IMR-90 (cell line): ENCODE measurements at regions not wholly inside any gene's neighbourhood (a gene's known extent, or its start where the extent isn't known, plus 50 kb on each side); places are given as distances from the start of the nearest gene placed in this dataset.

Experiments
- ATAC-seq: fragments of 200-7000 bp; cut with Tn5 transposase; 2 replicates; pipeline ENCODE4 v1.9.1; 2020; ENCODE audit warnings: low read depth, mild to moderate bottlenecking, moderate library complexity
- BruUV-seq: library from RNA; stranded (reverse); fragments of 400-500 nt; replicated peaks from 2 replicates; lab custom pipeline; 2021; lab: Mats Ljungman, UMichigan
- CTCF ChIA-PET: fragments of 300-600 bp; formaldehyde crosslinking; extraction: SDS; loops from one replicate; lab custom pipeline; 2021; ENCODE audit warnings: antibody characterized with exemption; lab: Yijun Ruan, JAX
- POLR2A ChIA-PET: fragments of 300-600 bp; sonication (Branson Sonifier 250); formaldehyde crosslinking; loops from one replicate; lab custom pipeline; 2022; ENCODE audit warnings: antibody characterized with exemption; ENCODE audit not compliant: unreplicated experiment; lab: Charles Lee
- DNase-seq: peaks from one replicate; pipeline ENCODE4 v3.0.0; 2013
- H2AFZ ChIP-seq: replicated peaks from 2 replicates; pipeline ENCODE3; 2013; ENCODE audit warnings: low read length, mild to moderate bottlenecking; ENCODE audit not compliant: poor library complexity
- H2AK5ac ChIP-seq: 2 replicates; pipeline ENCODE4 v1.6.1; 2013; ENCODE audit warnings: low read depth, low read length, inconsistent platforms
- H2AK9ac ChIP-seq: replicated peaks from 2 replicates; pipeline ENCODE3; 2013; ENCODE audit warnings: mild to moderate bottlenecking, low read depth, low read length, moderate library complexity; ENCODE audit not compliant: poor library complexity
- H2BK120ac ChIP-seq: 2 replicates; pipeline ENCODE4 v1.6.1; 2013; ENCODE audit warnings: low read depth, low read length, inconsistent platforms
- H2BK15ac ChIP-seq: 3 replicates; pipeline ENCODE4 v1.6.1; 2013; ENCODE audit warnings: low read depth, low read length, inconsistent platforms
- H2BK20ac ChIP-seq: 2 replicates; pipeline ENCODE4 v1.6.1; 2013; ENCODE audit warnings: low read depth, mild to moderate bottlenecking, inconsistent platforms, low read length, moderate library complexity
- H2BK5ac ChIP-seq: 2 replicates; pipeline ENCODE4 v1.6.1; 2013; ENCODE audit warnings: mild to moderate bottlenecking, low read depth, low read length, inconsistent platforms; ENCODE audit not compliant: poor library complexity, severe bottlenecking
- H3K14ac ChIP-seq: replicated peaks from 2 replicates; pipeline ENCODE4 v1.6.1; 2013; ENCODE audit warnings: low read depth, low read length, inconsistent platforms
- H3K18ac ChIP-seq: 2 replicates; pipeline ENCODE4 v1.6.1; 2013; ENCODE audit warnings: low read depth, low read length, control low read depth
- H3K23ac ChIP-seq: 2 replicates; pipeline ENCODE4 v1.6.1; 2013; ENCODE audit warnings: low read depth, low read length, inconsistent platforms
- H3K27ac ChIP-seq: 2 replicates; pipeline ENCODE4 v1.5.1; 2013; ENCODE audit warnings: mild to moderate bottlenecking, control low read depth, low read length; ENCODE audit not compliant: insufficient read depth
- H3K27me3 ChIP-seq: 2 replicates; pipeline ENCODE4 v1.6.1; 2013; ENCODE audit warnings: low read length; ENCODE audit not compliant: control insufficient read depth, insufficient read depth
- H3K36me3 ChIP-seq: 2 replicates; pipeline ENCODE4 v1.6.1; 2013; ENCODE audit warnings: low read length, mixed read lengths; ENCODE audit not compliant: control insufficient read depth, insufficient read depth
- H3K4ac ChIP-seq: 2 replicates; pipeline ENCODE4 v1.6.1; 2013; ENCODE audit warnings: low read depth, low read length, inconsistent platforms
- H3K4me1 ChIP-seq: 2 replicates; pipeline ENCODE4 v1.6.1; 2013; ENCODE audit warnings: low read length, mixed read lengths; ENCODE audit not compliant: control insufficient read depth, insufficient read depth
- H3K4me2 ChIP-seq: 2 replicates; pipeline ENCODE4 v1.6.1; 2013; ENCODE audit warnings: low read depth, mild to moderate bottlenecking, control low read depth, low read length, moderate library complexity
- H3K4me3 ChIP-seq: 2 replicates; pipeline ENCODE4 v1.5.1; 2013; ENCODE audit warnings: low read depth, mild to moderate bottlenecking, control low read depth, low read length, moderate library complexity; ENCODE audit not compliant: insufficient read depth
- H3K56ac ChIP-seq: 2 replicates; pipeline ENCODE4 v1.6.1; 2013; ENCODE audit warnings: low read length, inconsistent platforms; ENCODE audit not compliant: insufficient read depth; ENCODE audit errors: extremely low read depth
- H3K79me1 ChIP-seq, 2 experiments: 2 replicates each; pipeline ENCODE4 v1.6.1; 2013; ENCODE audit warnings: low read length in 2 of 2, inconsistent platforms in 1 of 2, low read depth in 1 of 2
- H3K9ac ChIP-seq: 2 replicates; pipeline ENCODE4 v1.6.1; 2013; ENCODE audit warnings: low read depth, low read length, control low read depth
- H3K9me1 ChIP-seq: 2 replicates; pipeline ENCODE4 v1.6.1; 2013; ENCODE audit warnings: low read length, inconsistent platforms; ENCODE audit not compliant: insufficient read depth
- H3K9me3 ChIP-seq: 2 replicates; pipeline ENCODE4 v1.6.1; 2013; ENCODE audit warnings: low read length; ENCODE audit not compliant: control insufficient read depth, insufficient read depth
- H4K20me1 ChIP-seq: 2 replicates; pipeline ENCODE4 v1.6.1; 2013; ENCODE audit warnings: low read length, inconsistent platforms; ENCODE audit not compliant: insufficient read depth
- H4K5ac ChIP-seq: 2 replicates; pipeline ENCODE4 v1.6.1; 2013; ENCODE audit warnings: mild to moderate bottlenecking, low read depth, low read length, control low read depth
- H4K8ac ChIP-seq, 2 experiments: 2 replicates each; pipeline ENCODE4 v1.6.1; 2013; ENCODE audit warnings: low read depth in 2 of 2, low read length in 2 of 2, control low read depth in 1 of 2, inconsistent platforms in 1 of 2
- H4K91ac ChIP-seq: 2 replicates; pipeline ENCODE4 v1.6.1; 2013; ENCODE audit warnings: low read depth, low read length, inconsistent platforms; ENCODE audit not compliant: insufficient read depth
- BHLHE40 ChIP-seq: fragments of 150-350 bp; IDR thresholded peaks from 2 replicates; pipeline ENCODE4 v1.6.1; 2016; ENCODE audit warnings: mild to moderate bottlenecking, low read depth, low read length
- CEBPB ChIP-seq: IDR thresholded peaks from 2 replicates; pipeline ENCODE4 v1.6.1; 2012; ENCODE audit warnings: low read depth, low read length, improper control_type of control experiment
- CHD1 ChIP-seq: IDR thresholded peaks from 2 replicates; pipeline ENCODE4 v1.6.1; 2012; ENCODE audit warnings: low read depth, low read length, improper control_type of control experiment
- FOS ChIP-seq: fragments of 150-350 bp; IDR thresholded peaks from 2 replicates; pipeline ENCODE4 v1.6.1; 2016; ENCODE audit warnings: low read depth, low read length
- MAFK ChIP-seq: IDR thresholded peaks from 2 replicates; pipeline ENCODE4 v1.6.1; 2012; ENCODE audit warnings: low read depth, low read length, improper control_type of control experiment
- MAZ ChIP-seq: IDR thresholded peaks from 2 replicates; pipeline ENCODE4 v1.6.1; 2012; ENCODE audit warnings: low read depth, mild to moderate bottlenecking, low read length, improper control_type of control experiment, moderate library complexity, borderline replicate concordance
- MXI1 ChIP-seq: IDR thresholded peaks from 2 replicates; pipeline ENCODE4 v1.6.1; 2012; ENCODE audit warnings: low read depth, mild to moderate bottlenecking, low read length, moderate library complexity, borderline replicate concordance
- NFE2L2 ChIP-seq: fragments of 150-350 bp; IDR thresholded peaks from 2 replicates; pipeline ENCODE4 v1.6.1; 2016; ENCODE audit warnings: low read depth, mild to moderate bottlenecking, low read length
- POLR2A ChIP-seq: IDR thresholded peaks from 2 replicates; pipeline ENCODE4 v1.6.1; 2012; ENCODE audit warnings: mild to moderate bottlenecking, low read depth, low read length
- RAD21 ChIP-seq: IDR thresholded peaks from 2 replicates; pipeline ENCODE4 v1.6.1; 2012; ENCODE audit warnings: low read length, improper control_type of control experiment
- RCOR1 ChIP-seq: IDR thresholded peaks from 2 replicates; pipeline ENCODE4 v1.6.1; 2012; ENCODE audit warnings: mild to moderate bottlenecking, low read length, improper control_type of control experiment; ENCODE audit not compliant: insufficient replicate concordance
- RFX5 ChIP-seq: IDR thresholded peaks from 2 replicates; pipeline ENCODE4 v1.8.0; 2012; ENCODE audit warnings: low read depth, mild to moderate bottlenecking, low read length, moderate library complexity
- WGBS, 2 experiments: methylation state at CpG; one replicate each; pipeline versions ENCODE4 v1.1.5 to v1.1.7; 2013; ENCODE audit warnings: missing lambda C conversion rate in 2 of 2; ENCODE audit not compliant: insufficient read length in 1 of 2; ENCODE audit errors: extremely low coverage in 2 of 2; 5-methylcytosine and 5-hydroxymethylcytosine counted together
- dilution Hi-C: fragments of 300-500 bp; cut with HindIII; formaldehyde crosslinking; loops from one replicate; pipeline ENCODE4 v1.14.3; 2018; ENCODE audit warnings: low sequenced_read_pairs; ENCODE audit not compliant: unreplicated experiment
- in situ Hi-C: fragments of 300-500 bp; cut with MboI; formaldehyde crosslinking; loops from 3 replicates; pipeline ENCODE4 v1.14.3; 2019; ENCODE audit warnings: low sequenced_read_pairs, inconsistent platforms, mixed read lengths
- intact Hi-C: fragments of 100-400 bp; cut with micrococcal nuclease; formaldehyde crosslinking; loops from 2 replicates; pipeline ENCODE4 v1.10.0; 2022
- TF ChIP-seq, protein P1 (sequence below): fragments of 150-350 bp; IDR thresholded peaks from 2 replicates; pipeline ENCODE4 v1.6.1; 2016; ENCODE audit warnings: low read depth, mild to moderate bottlenecking, low read length, moderate library complexity, borderline replicate concordance
- TF ChIP-seq, protein P2 (sequence below): conservative IDR thresholded peaks from 2 replicates; pipeline ENCODE4 v1.5.1; 2012; ENCODE audit warnings: mild to moderate bottlenecking, low read depth, low read length, improper control_type of control experiment
- TF ChIP-seq, protein P3 (sequence below): fragments of 150-350 bp; IDR thresholded peaks from 2 replicates; pipeline ENCODE4 v1.6.1; 2017; ENCODE audit warnings: mild to moderate bottlenecking, antibody characterized with exemption, low read length, low read depth

DNA sequence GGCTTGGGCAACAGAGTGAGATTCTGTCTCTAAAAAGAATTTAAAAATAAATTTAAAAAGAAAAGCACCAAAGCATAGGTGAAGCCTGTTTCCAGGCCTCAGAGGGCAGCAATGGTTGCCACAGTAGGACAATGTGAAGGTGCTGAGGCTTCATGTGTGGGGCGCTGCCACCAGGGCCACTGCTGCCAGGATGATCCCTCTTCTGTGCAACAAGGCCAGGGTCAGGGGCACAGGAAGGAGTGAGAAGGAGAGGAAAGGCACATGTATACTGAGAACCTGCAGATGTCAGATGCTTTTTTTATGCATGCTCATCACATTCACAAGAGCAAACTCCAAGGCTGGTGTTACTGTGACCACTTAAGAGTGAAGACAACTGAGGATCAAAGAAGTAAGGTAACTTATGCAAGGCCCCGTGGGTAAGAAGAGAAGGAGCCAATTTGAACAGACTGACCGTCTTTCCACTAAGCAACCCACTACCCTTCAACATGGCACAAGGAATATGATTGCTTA lies 79.7 kb upstream of the ACKR3 start:
- Histone ChIP-seq H4K91ac (no peak overlapping the region), H3K27me3 (no peaks in the 10 kb centered on the region; the same call in 1 of the 2 replicates), H3K27ac (no peak overlapping the region), H4K5ac (no peak overlapping the region), H3K9me3 (no peaks in the 10 kb centered on the region), H3K4me3 (no peak overlapping the region), H2BK120ac (no peak overlapping the region), H2AK9ac (no peak overlapping the region), H3K4ac (no peak overlapping the region), H3K4me2 (no peak overlapping the region), H3K4me1 (no peaks in the 10 kb centered on the region), H4K8ac (no peak overlapping the region), H3K9ac (no peak overlapping the region), H2BK5ac (no peak overlapping the region), H3K79me1 (no peaks in the 10 kb centered on the region), H2AFZ (no peak overlapping the region), H3K36me3 (no peaks in the 10 kb centered on the region), H3K18ac (no peak overlapping the region), H3K56ac (no peak overlapping the region), H2AK5ac (no peak overlapping the region), H3K14ac (no peak overlapping the region), H2BK20ac (no peak overlapping the region), H3K9me1 (no peaks in the 10 kb centered on the region), H4K20me1 (no peaks in the 10 kb centered on the region), H3K23ac (no peak overlapping the region), H2BK15ac (no peak overlapping the region)
- BruUV-seq: no TSS peak
- intact Hi-C loops (no loop called here), in situ Hi-C loops (no loop called here), dilution Hi-C loops (no loop called here)
- CTCF ChIA-PET: no interaction called here
- TF ChIP-seq RCOR1 (no peak), BHLHE40 (no peak), MAZ (no peak), POLR2A (no peak), CHD1 (no peak), MAFK (no peak), MXI1 (no peak), RAD21 (no peak), NFE2L2 (no peak), FOS (no peak), RFX5 (no peak), CEBPB (no peak)
- TF ChIP-seq, protein P1, sequence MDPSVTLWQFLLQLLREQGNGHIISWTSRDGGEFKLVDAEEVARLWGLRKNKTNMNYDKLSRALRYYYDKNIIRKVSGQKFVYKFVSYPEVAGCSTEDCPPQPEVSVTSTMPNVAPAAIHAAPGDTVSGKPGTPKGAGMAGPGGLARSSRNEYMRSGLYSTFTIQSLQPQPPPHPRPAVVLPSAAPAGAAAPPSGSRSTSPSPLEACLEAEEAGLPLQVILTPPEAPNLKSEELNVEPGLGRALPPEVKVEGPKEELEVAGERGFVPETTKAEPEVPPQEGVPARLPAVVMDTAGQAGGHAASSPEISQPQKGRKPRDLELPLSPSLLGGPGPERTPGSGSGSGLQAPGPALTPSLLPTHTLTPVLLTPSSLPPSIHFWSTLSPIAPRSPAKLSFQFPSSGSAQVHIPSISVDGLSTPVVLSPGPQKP: no peak
- TF ChIP-seq, protein P2, sequence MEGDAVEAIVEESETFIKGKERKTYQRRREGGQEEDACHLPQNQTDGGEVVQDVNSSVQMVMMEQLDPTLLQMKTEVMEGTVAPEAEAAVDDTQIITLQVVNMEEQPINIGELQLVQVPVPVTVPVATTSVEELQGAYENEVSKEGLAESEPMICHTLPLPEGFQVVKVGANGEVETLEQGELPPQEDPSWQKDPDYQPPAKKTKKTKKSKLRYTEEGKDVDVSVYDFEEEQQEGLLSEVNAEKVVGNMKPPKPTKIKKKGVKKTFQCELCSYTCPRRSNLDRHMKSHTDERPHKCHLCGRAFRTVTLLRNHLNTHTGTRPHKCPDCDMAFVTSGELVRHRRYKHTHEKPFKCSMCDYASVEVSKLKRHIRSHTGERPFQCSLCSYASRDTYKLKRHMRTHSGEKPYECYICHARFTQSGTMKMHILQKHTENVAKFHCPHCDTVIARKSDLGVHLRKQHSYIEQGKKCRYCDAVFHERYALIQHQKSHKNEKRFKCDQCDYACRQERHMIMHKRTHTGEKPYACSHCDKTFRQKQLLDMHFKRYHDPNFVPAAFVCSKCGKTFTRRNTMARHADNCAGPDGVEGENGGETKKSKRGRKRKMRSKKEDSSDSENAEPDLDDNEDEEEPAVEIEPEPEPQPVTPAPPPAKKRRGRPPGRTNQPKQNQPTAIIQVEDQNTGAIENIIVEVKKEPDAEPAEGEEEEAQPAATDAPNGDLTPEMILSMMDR: no peak
- TF ChIP-seq, protein P3, sequence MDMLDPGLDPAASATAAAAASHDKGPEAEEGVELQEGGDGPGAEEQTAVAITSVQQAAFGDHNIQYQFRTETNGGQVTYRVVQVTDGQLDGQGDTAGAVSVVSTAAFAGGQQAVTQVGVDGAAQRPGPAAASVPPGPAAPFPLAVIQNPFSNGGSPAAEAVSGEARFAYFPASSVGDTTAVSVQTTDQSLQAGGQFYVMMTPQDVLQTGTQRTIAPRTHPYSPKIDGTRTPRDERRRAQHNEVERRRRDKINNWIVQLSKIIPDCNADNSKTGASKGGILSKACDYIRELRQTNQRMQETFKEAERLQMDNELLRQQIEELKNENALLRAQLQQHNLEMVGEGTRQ: no peak
- no peak for ATAC-seq
- 100% methylated on average over 1 of the region's 3 CpGs; no CpG with 5 or more reads in 1 of the 2 experiments for WGBS, 2 experiments
- DNase-seq: no peak
- POLR2A ChIA-PET: no interaction called here
